GM04503 (cell line): ENCODE measurements at regions not wholly inside any gene's neighbourhood (a gene's known extent, or its start where the extent isn't known, plus 50 kb on each side); places are given as distances from the start of the nearest gene placed in this dataset.

ENCODE experiments used
- DNase-seq: peaks from one replicate; pipeline ENCODE4 v3.0.0-alpha.2; 2012; ENCODE audit warnings: low read depth

- DNase-seq: no peak
These were observed 209.6 kb downstream of the FSCB start for GRCh38 chr14:44297437-44297836.

- no peak for DNase-seq
These were observed 215.6 kb downstream of the FSCB start for GRCh38 chr14:44291366-44291915.

- DNase-seq: no peak
These were observed 219.2 kb downstream of the FSCB start for GRCh38 chr14:44287858-44288257.

GRCh38 chr14:44286201-44286600, 220.9 kb downstream of the FSCB start:
- DNase-seq: no peak

- DNase-seq: no peak
These were observed 223.2 kb downstream of the FSCB start for GRCh38 chr14:44283836-44284235.

GRCh38 chr14:44279357-44279756, 227.7 kb downstream of the FSCB start:
- no peak for DNase-seq

GRCh38 chr14:44271637-44272036, 235.4 kb downstream of the FSCB start:
- no peak for DNase-seq

GRCh38 chr14:44271006-44271405, 236.1 kb downstream of the FSCB start:
- DNase-seq: no peak

- DNase-seq: no peak
These were observed 241.8 kb downstream of the FSCB start for GRCh38 chr14:44265246-44265645.

- no peak for DNase-seq
These were observed 291.4 kb downstream of the FSCB start for GRCh38 chr14:44215660-44216059.

GRCh38 chr14:44211718-44212117, 295.4 kb downstream of the FSCB start:
- no peak for DNase-seq

GRCh38 chr14:44204061-44204835, 302.8 kb downstream of the FSCB start:
- DNase-seq: no peak

GRCh38 chr14:44180975-44181374, 326.1 kb downstream of the FSCB start:
- no peak for DNase-seq

- DNase-seq: no peak
These were observed 336.5 kb downstream of the FSCB start for GRCh38 chr14:44170556-44170955.

- DNase-seq: no peak
These were observed 337.0 kb downstream of the FSCB start for GRCh38 chr14:44170101-44170500.

GRCh38 chr14:44168566-44168965, 338.5 kb downstream of the FSCB start:
- DNase-seq: no peak

GRCh38 chr14:44166611-44167010, 340.5 kb downstream of the FSCB start:
- no peak for DNase-seq

GRCh38 chr14:44165936-44166335, 341.1 kb downstream of the FSCB start:
- DNase-seq: no peak

- DNase-seq: no peak
These were observed 341.8 kb downstream of the FSCB start for GRCh38 chr14:44165286-44165685.

GRCh38 chr14:44163946-44164345, 343.1 kb downstream of the FSCB start:
- DNase-seq: no peak

GRCh38 chr14:44162197-44162596, 344.9 kb downstream of the FSCB start:
- no peak for DNase-seq

- no peak for DNase-seq
These were observed 352.2 kb downstream of the FSCB start for GRCh38 chr14:44154874-44155273.

GRCh38 chr14:44154446-44154845, 352.6 kb downstream of the FSCB start:
- no peak for DNase-seq
